ENCODE measurements at regions not wholly inside any gene's neighbourhood (a gene's known extent, or its start where the extent isn't known, plus 50 kb on each side); places are given as distances from the start of the nearest gene placed in this dataset.

- intact Hi-C loops (cut with micrococcal nuclease), result no loop called here
Measured at GRCh38 chr3:4021162-4021561, 221.9 kb downstream of the LRRN1 start.

GRCh38 chr3:4029135-4029534 lies 229.9 kb downstream of the LRRN1 start:
- intact Hi-C loops (cut with micrococcal nuclease), result no loop called here

GRCh38 chr3:4030624-4031023 lies 231.4 kb downstream of the LRRN1 start:
- intact Hi-C loops (cut with micrococcal nuclease), result no loop called here

DNA sequence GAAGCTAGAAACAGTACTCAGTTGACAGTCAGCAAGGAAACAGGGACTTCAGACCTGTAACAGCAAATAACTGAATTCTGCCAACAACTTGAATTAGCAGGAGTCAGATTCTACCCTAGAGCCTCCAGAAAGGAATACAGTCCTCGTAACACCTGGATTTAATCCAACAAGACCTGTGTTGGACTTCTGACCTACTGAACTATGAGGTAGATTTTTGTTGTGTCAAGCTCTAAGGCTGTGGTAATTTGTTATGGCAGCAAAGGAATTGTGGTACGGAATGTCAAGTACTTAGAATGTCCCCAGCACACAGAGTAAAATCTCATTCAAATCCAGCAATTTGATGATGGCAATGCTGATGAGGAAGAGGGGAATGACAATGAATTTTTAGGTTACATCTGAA lies 234.1 kb downstream of the LRRN1 start:
- intact Hi-C loops (cut with micrococcal nuclease), result no loop called here

DNA sequence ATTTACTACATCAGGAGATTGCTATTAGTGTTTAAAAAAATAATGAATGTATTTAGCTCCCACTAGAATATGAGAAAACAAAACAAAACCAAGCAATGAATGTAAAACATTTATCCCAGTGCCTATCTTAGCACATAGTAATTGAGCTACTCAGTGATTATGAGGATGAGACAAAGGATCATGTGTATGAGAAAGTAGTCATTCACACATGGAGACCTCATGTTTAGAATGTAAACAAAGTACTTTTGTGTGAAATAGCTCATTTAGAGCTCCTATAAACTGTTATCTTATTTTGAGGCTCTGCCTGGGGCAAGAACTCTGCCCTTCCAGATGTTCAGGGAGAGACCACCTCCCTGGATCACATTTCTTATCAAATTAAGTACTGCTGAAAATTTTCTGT lies 236.8 kb downstream of the LRRN1 start:
- intact Hi-C loops (cut with micrococcal nuclease), result no loop called here

DNA sequence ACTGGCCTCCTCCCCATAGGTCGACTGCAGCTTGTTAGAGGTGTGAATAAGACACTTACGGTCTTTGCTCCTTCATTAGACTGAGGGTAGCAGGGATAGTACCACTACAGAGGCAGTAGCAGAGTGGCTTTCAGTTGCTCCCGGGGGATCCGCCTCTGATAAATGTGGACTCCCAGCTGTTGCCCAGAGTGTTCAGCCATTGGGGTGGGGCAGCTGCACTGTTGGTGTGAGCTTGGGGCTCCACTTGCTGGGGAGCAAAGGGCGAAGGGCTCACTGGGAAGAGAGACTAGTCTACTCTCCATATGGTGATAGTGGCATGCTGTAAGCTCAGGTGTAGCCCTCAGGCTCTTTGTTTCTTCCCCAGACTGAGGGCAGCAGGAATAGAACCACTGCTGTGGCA lies 239.1 kb downstream of the LRRN1 start:
- intact Hi-C loops (cut with micrococcal nuclease), result no loop called here

DNA sequence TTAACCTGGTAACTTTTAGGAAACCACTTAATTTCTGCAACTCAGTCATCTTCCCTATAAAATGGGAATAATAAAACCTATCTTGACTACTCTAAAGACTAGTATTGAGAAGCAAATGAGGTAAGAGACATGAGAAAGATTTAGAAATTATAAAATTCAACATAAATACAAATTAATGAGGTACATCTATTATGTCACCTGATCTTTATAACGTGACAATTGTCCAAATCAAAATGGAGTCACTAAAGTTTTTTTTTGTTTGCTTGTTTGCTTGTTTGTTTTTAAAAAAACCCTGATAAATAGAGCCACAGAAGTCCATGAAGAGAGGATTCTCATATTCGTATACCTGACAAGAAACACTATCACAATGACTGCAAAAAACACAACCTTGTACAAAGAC lies 242.8 kb downstream of the LRRN1 start:
- intact Hi-C loops (cut with micrococcal nuclease), result no loop called here

- intact Hi-C loops (cut with micrococcal nuclease), result no loop called here
Measured at GRCh38 chr3:4042869-4043268, 243.6 kb downstream of the LRRN1 start.

DNA sequence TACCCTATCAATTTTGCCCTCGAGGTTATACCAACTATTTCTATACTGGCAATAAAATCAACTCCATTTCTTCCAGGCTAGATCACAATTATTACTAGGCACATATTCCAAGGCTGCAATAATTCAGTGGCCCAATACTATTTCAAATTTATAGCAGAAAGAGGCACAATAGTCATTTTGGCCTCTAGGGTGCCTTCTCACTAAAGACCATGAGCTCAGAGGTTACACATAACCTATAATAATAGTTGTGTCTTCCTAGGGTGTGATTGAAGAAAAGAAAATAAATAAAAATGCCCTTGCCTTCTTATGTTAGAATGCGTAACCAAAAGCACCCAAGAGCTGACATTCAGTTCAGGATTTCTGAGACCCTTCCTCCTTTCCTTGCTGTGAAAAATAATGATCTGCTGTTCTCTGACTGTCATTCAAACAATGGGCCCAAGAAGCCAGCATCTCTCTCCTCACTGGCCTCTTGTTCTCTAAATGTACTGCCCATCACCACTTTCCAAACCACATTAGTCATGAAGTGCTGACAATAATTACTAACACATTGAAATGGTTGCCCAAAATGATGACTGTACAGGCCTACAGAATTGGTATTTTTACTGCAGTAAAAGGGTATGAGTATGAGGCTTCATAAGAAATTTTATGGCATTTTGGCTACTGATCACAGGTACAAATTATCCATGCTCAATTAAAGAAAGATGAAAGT lies 244.8 kb downstream of the LRRN1 start:
- intact Hi-C loops (cut with micrococcal nuclease), result no loop called here

DNA sequence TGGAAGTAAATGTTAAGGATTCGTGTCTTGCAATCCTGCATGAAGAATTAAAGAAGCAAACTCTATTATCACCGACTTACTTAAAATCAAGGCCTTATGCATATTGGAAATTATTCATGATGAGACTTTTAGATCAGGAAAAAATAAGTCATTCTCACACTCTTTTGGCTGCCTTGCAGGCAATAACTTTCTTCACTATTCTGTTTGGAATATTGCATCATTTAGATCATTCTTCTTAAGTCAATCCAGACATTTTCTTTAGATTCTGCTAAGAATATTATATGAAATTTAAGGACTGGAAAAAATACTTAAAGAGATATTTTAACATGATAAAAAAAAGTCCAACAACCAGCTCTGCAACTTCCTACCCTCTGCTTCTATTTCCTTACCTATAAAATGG lies 245.4 kb downstream of the LRRN1 start:
- intact Hi-C loops (cut with micrococcal nuclease), result no loop called here

- intact Hi-C loops (cut with micrococcal nuclease), result no loop called here
Measured at GRCh38 chr3:4045756-4046155, 246.5 kb downstream of the LRRN1 start.

GRCh38 chr3:4047366-4047765 lies 248.1 kb downstream of the LRRN1 start:
- intact Hi-C loops (cut with micrococcal nuclease), result no loop called here

DNA sequence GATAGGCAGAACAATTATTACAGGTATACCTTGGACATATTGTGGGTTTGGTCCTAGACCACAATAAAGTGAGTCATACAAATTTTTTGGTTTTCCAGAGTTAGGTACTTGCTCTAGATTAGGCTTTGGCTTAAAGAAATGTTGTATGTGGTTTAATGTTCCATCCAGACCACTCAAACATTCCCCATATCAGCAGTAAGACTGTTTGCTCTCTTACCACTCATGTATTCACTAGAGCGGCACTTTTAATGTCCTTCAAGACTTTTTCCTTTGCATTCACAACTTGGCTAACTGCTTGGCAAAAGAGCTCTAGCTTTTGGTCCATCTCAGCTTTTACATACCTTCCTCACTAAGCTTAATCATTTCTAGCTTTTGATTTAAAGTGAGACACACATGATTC lies 250.5 kb upstream of the SETMAR start:
- intact Hi-C loops (cut with micrococcal nuclease), result no loop called here

DNA sequence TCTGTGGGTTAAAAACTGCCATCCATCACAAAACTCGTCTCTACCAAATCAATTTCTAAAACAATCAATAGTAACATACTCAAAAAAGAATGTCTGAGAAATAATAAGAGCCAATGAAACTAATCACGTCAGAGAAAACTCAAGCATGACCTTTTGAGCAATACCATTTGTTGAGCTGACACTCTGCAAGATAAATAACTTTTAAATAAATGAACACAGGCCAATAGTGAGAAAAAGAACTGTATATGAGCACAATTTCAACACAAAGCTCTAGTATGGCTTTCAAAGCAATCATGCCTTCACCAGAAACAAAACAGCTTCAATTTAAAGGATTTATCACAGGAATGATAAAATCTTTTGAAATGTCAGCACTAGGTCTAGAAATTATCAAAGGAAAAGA lies 249.2 kb upstream of the SETMAR start:
- intact Hi-C loops (cut with micrococcal nuclease), result no loop called here

- intact Hi-C loops (cut with micrococcal nuclease), result no loop called here
Measured at GRCh38 chr3:4060064-4060463, 243.1 kb upstream of the SETMAR start.

- intact Hi-C loops (cut with micrococcal nuclease), result no loop called here
Measured at GRCh38 chr3:4060603-4061002, 242.6 kb upstream of the SETMAR start.

DNA sequence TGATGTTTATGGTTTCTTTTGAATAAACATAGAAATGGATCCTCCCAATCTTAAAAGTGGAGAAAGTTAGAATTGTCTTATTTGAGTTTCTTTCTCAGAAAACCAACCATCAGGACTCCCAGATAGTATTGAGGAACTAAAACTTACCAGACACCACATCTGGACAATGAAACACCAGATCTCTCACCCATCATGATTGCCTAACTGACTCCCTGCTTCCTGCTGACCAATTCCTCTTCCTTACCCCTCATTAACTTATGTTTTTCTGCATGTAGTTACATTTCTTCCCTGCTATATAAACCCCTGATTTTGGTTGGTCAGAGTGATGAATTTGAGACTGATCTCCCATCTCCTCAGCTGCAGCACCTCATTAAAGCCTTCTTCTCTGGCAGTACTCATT lies 242.0 kb upstream of the SETMAR start:
- intact Hi-C loops (cut with micrococcal nuclease), result no loop called here

DNA sequence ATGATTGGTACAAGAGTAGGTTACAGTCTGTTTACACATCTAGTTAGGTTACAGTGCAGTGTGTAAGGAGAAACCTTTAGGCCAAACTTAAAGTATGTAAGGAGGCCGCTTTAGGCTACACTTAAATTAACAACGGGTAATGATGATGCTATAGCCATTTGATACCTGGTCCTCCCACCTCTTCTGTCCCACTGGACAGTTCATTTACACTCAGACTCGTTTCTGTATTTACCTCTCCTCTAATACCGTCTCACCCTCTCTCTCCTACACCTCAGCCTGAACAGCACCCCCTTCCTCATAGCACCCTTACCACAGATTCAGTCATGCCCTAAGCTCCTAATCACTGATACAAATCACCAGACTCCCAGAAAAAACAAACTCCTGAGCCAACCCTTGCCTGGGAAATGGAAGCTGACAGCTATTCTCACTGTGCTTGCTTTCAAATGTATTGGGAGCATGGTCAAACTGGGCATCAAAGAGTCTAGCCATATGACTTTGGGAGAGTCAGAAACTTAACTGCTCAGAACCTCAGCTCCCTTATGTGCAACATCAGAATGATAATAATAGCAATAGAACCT lies 241.3 kb upstream of the SETMAR start:
- intact Hi-C loops (cut with micrococcal nuclease), result no loop called here

DNA sequence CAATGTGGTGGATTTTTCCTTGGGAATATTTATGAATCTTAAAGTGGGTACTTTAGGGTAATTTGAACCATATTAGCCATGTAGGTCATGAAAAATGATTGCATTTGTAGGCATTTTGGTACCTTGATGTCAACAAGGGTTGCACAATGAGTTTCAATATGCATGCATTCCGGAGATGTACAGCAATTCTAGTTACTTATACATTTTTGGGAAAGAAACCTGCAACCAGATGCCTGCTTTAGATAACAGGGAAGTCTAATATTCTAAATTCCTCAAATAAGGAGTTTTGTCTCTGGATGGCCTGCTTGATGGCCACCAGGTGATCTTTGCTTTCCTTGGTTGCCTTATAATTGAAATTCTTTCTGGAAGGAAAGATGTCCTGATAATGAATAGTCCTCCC lies 240.5 kb upstream of the SETMAR start:
- intact Hi-C loops (cut with micrococcal nuclease), result no loop called here

GRCh38 chr3:4063916-4064574 lies 239.1 kb upstream of the SETMAR start:
- intact Hi-C loops (cut with micrococcal nuclease), result no loop called here

- intact Hi-C loops (cut with micrococcal nuclease), result no loop called here
Measured at GRCh38 chr3:4065085-4065484, 238.1 kb upstream of the SETMAR start.

DNA sequence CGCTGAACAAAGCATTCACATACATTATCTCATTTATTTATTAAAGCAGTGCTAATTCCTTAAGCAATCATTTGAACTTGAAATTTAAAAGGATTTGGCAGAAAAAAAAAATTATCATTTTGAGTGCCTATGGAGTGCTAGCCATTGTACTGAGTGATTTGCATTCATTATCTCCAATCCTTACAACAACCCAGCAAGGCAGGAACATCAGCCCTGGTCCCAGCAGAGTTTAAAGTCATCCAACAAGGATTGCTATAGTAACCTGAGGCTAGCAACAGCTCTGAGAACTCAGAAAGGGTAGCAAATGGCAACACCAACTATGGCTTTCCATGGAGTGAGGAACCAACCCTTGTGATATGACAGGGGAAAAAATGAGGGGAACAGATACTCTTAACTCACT lies 237.6 kb upstream of the SETMAR start:
- intact Hi-C loops (cut with micrococcal nuclease), result no loop called here

DNA sequence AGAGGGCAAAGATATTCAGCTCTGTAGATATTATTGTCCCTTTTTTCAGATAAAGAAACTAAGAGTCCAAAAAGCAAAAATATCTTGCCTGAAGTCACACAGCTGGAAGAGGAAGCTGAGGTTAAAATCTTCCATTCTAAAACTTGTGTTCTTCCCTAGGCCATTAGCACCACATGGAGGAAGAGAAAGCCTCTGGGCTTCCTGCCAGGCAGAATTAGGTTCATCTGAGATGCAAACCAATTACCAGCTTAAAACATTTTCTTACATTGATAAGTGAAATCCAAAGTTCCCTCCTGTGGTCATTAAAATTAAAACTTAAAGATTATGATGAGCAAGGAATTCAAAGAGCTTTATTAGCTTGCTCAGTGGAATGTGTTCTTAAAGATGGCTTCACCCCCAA lies 235.3 kb upstream of the SETMAR start:
- intact Hi-C loops (cut with micrococcal nuclease), result no loop called here

Measured in T-helper 2 cell treated with Interferon-gamma antibody and Interleukin-4, amounts not matched to agents 100 ng/mL and 5 ng/mL, for 36 hours (primary cell).